ENCODE measurements at regions not wholly inside any gene's neighbourhood (a gene's known extent, or its start where the extent isn't known, plus 50 kb on each side); places are given as distances from the start of the nearest gene placed in this dataset.

DNA sequence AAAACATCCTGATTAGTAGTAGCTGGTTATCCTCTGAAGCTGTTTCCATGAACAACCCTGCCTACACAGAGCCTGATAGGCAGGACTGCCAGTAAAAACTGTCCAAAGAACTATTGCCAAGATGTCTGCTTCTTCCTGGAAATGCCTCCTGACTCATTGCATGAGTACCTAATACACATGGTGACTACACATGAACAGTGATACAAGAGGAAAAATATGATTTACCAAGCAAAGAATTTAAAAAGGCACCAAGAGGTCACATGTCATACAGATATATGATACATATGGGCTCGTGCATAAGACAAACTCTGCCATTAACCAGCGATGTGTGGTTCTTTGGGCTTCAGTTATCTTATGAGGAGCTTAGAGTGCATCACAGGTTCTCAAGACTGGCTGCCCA lies 552.3 kb downstream of the SLC16A7 start:
- TF ChIP-seq, protein P1, sequence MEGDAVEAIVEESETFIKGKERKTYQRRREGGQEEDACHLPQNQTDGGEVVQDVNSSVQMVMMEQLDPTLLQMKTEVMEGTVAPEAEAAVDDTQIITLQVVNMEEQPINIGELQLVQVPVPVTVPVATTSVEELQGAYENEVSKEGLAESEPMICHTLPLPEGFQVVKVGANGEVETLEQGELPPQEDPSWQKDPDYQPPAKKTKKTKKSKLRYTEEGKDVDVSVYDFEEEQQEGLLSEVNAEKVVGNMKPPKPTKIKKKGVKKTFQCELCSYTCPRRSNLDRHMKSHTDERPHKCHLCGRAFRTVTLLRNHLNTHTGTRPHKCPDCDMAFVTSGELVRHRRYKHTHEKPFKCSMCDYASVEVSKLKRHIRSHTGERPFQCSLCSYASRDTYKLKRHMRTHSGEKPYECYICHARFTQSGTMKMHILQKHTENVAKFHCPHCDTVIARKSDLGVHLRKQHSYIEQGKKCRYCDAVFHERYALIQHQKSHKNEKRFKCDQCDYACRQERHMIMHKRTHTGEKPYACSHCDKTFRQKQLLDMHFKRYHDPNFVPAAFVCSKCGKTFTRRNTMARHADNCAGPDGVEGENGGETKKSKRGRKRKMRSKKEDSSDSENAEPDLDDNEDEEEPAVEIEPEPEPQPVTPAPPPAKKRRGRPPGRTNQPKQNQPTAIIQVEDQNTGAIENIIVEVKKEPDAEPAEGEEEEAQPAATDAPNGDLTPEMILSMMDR (conservative IDR thresholded peaks at IDR 0.05 in 1 of 2, IDR thresholded peaks at IDR 0.05 in 1 of 2; ENCODE audit: low read depth in 1 of 2, low read length in 2 of 2): no peak
- no peak for TF ChIP-seq EZH2 (IDR thresholded peaks at IDR 0.05; ENCODE audit: low read length, missing control alignments)

Data from fibroblast of lung (primary cell).